Suprapubic skin (tissue), 4 donors: ENCODE measurements at regions not wholly inside any gene's neighbourhood (a gene's known extent, or its start where the extent isn't known, plus 50 kb on each side); places are given as distances from the start of the nearest gene placed in this dataset.

Source experiments
- DNase-seq, 2 donors: peaks; one replicate each; pipeline ENCODE4 v3.0.0-alpha.2; 2019; ENCODE audit warnings: low spot score in 2 of 2
- H3K27ac ChIP-seq: fragments of 200-600 bp; sonication (generic); one replicate; pipeline ENCODE4 v1.5.1; 2019
- H3K27me3 ChIP-seq: fragments of 200-600 bp; sonication (generic); one replicate; pipeline ENCODE4 v1.5.1; 2019
- H3K36me3 ChIP-seq: fragments of 200-600 bp; sonication (generic); one replicate; pipeline ENCODE4 v1.5.1; 2019
- H3K4me1 ChIP-seq: fragments of 200-600 bp; sonication (generic); one replicate; pipeline ENCODE4 v1.5.1; 2019
- H3K4me3 ChIP-seq: fragments of 200-600 bp; sonication (generic); one replicate; pipeline ENCODE4 v1.5.1; 2019; ENCODE audit warnings: mild to moderate bottlenecking
- H3K9me3 ChIP-seq: fragments of 200-600 bp; sonication (generic); one replicate; pipeline ENCODE4 v1.5.1; 2019
- EP300 ChIP-seq: sonication (generic); formaldehyde crosslinking; IDR thresholded peaks from one replicate; pipeline ENCODE4 v1.6.1; 2017; ENCODE audit warnings: antibody characterized with exemption
- POLR2A ChIP-seq, 2 donors: fragments of 450-650 bp; IDR thresholded peaks; one replicate each; pipeline ENCODE4 v1.6.1; 2017; ENCODE audit warnings: antibody characterized with exemption in 2 of 2, mild to moderate bottlenecking in 2 of 2, moderate library complexity in 2 of 2
- POLR2AphosphoS5 ChIP-seq, 3 donors: sonication (generic); formaldehyde crosslinking; IDR thresholded peaks; one replicate each; pipeline ENCODE4 v1.6.1; 2017; ENCODE audit warnings: antibody characterized with exemption in 3 of 3
- WGBS: methylation state at CpG from one replicate; pipeline ENCODE4 v1.1.5; 2018; 5-methylcytosine and 5-hydroxymethylcytosine counted together
- TF ChIP-seq, protein P1 (sequence below), 2 donors: fragments of 200-600 bp in 1 of 2; fragments of 450-650 bp in 1 of 2; sonication (generic) in 1 of 2; IDR thresholded peaks; one replicate each; pipeline ENCODE4 v1.5.1; 2016 to 2019; ENCODE audit warnings: antibody characterized with exemption in 2 of 2, mild to moderate bottlenecking in 1 of 2, moderate library complexity in 1 of 2

DNA sequence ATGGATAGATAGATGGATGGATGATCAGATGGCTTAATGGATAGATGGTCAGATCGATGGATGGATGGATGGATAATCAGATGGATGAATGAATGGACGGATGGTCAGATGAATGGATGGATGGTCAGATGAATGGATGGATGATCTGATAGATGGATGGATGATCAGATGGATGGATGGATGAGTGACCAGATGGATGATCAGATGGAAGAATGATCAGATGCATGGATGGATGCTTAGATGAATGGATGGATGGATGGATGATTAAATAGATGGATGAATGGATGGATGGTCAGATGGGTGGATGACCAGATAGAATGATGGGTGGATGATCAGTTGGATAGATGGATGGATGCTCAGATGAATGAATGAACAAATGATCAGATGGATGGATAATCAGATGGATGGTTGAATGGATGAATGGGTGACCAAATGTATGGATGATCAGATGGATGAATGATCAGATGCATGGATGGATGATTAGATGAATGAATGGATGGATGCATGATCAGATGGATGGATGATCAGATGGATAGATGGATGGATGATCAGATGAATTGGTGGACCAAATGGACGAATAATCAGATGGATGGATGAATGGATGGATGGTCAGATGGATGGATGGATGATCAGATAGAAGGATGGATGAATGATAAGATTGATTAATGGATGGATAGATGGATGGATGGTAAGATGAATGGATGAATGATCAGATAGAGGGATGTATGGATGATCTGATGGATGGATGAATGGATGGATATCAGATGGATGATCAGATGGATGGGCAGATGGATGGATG, 205.1 kb downstream of the TEX29 start:
- Histone ChIP-seq H3K27me3 (peaks cover 19% of the 10 kb centered on the region), H3K27ac (no peak overlapping the region), H3K9me3 (no peaks in the 10 kb centered on the region), H3K4me3 (no peak overlapping the region), H3K36me3 (no peaks in the 10 kb centered on the region), H3K4me1 (no peaks in the 10 kb centered on the region)
- DNase-seq: no peak
- 68% methylated on average over 3 of the region's 3 CpGs for WGBS
- TF ChIP-seq POLR2AphosphoS5 (IDR thresholded peaks at IDR 0.05) (no peak), POLR2A (IDR thresholded peaks at IDR 0.05) (no peak), EP300 (no peak)
- TF ChIP-seq, protein P1, sequence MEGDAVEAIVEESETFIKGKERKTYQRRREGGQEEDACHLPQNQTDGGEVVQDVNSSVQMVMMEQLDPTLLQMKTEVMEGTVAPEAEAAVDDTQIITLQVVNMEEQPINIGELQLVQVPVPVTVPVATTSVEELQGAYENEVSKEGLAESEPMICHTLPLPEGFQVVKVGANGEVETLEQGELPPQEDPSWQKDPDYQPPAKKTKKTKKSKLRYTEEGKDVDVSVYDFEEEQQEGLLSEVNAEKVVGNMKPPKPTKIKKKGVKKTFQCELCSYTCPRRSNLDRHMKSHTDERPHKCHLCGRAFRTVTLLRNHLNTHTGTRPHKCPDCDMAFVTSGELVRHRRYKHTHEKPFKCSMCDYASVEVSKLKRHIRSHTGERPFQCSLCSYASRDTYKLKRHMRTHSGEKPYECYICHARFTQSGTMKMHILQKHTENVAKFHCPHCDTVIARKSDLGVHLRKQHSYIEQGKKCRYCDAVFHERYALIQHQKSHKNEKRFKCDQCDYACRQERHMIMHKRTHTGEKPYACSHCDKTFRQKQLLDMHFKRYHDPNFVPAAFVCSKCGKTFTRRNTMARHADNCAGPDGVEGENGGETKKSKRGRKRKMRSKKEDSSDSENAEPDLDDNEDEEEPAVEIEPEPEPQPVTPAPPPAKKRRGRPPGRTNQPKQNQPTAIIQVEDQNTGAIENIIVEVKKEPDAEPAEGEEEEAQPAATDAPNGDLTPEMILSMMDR (IDR thresholded peaks at IDR 0.05): no peak

DNA sequence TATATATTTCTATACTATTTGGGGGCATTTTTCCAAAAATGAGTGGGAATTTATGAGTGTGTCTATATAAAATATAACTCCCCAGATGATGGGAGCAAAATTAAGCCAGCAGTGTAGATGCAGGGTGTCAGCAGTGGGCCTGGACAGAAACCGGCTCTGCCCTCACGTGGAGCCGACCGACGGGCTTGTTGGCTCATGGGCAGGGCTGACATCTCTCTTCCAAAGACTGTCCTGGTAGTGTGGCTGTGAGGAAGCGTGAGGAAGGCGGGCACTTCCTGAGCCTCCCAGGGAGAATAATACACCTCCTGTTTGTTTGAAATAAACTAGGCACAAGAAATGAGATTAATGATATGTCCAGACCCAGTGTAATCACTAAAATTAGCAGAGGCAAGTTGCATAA, 206.5 kb downstream of the TEX29 start:
- no peak overlapping the region for H3K4me3 ChIP-seq
- WGBS: 47% methylated on average over 7 of the region's 7 CpGs

DNA sequence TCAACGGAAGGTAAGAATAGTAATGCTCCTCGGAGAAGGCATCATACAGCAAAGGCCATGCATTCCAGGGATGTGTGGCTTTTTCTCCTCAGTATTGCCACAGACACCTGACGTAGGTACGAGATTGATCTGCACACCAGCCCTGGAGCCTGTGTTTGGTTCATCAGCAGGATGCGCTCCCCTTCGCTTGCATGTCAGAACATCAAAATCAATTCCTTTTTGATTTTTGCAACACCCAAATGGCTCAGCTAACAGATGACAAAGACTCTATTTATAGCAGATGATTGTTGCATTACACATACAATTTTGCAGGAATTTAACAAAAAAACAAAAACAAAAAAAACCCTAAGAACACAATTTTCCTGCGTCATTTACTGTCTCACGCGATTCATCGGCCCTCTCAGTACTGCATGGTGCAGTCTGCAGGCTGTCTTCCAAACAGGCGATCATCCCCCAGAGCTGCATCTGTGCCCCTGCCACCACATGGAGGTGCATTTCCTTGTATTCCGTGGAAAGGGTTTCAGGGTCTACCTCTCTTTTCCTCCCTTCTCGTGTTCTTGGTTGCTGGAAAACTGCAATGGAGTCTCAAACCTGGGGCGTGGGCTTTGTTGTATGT, 207.3 kb downstream of the TEX29 start:
- DNase-seq: no peak
- WGBS: 66% methylated on average over 14 of the region's 14 CpGs
- H3K4me1 ChIP-seq: no peaks in the 10 kb centered on the region
- TF ChIP-seq, protein P1 (IDR thresholded peaks at IDR 0.05): no peak
- TF ChIP-seq EP300: no peak
- TF ChIP-seq POLR2A (IDR thresholded peaks at IDR 0.05): no peak
- no peak for TF ChIP-seq POLR2AphosphoS5 (IDR thresholded peaks at IDR 0.05)
- H3K36me3 ChIP-seq: no peaks in the 10 kb centered on the region
- H3K27ac ChIP-seq: no peak overlapping the region
- H3K4me3 ChIP-seq: no peak overlapping the region
- H3K9me3 ChIP-seq: no peaks in the 10 kb centered on the region
- H3K27me3 ChIP-seq: peaks cover 27% of the 10 kb centered on the region

More for the DNA sequence above, 206.5 kb downstream of the TEX29 start:
- Histone ChIP-seq H3K4me1 (no peaks in the 10 kb centered on the region), H3K27ac (no peak overlapping the region), H3K36me3 (no peaks in the 10 kb centered on the region), H3K9me3 (no peaks in the 10 kb centered on the region), H3K27me3 (peaks cover 23% of the 10 kb centered on the region)
- no peak for DNase-seq
- TF ChIP-seq, protein P1 (IDR thresholded peaks at IDR 0.05): no peak
- TF ChIP-seq POLR2A (IDR thresholded peaks at IDR 0.05): no peak
- no peak for TF ChIP-seq EP300
- TF ChIP-seq POLR2AphosphoS5 (IDR thresholded peaks at IDR 0.05): no peak

DNA sequence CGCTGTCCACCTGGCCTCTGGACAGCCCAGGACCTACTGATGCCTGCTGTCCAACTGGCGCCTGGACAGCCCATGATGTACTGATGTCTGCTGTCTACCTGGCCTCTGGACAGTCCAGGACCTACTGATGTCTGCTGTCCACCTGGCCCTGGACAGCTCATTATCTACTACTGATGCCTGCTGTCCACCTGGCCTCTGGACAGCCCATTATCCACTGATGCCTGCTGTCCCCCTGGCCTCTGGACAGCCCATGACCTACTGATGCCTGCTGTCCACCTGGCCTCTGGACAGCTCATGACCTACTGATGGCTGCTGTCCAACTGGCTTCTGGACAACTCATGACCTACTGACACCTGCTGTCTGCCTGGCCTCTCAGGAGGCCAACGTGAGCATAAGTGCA, 208.1 kb downstream of the TEX29 start:
- Histone ChIP-seq H3K27me3 (peaks cover 35% of the 10 kb centered on the region), H3K36me3 (no peaks in the 10 kb centered on the region), H3K4me3 (no peak overlapping the region), H3K4me1 (no peaks in the 10 kb centered on the region), H3K9me3 (no peaks in the 10 kb centered on the region), H3K27ac (no peak overlapping the region)
- TF ChIP-seq POLR2A (IDR thresholded peaks at IDR 0.05): no peak
- no peak for TF ChIP-seq EP300
- no peak for TF ChIP-seq POLR2AphosphoS5 (IDR thresholded peaks at IDR 0.05)
- TF ChIP-seq, protein P1 (IDR thresholded peaks at IDR 0.05): no peak
- 92% methylated on average over 3 of the region's 3 CpGs for WGBS
- DNase-seq: no peak

DNA sequence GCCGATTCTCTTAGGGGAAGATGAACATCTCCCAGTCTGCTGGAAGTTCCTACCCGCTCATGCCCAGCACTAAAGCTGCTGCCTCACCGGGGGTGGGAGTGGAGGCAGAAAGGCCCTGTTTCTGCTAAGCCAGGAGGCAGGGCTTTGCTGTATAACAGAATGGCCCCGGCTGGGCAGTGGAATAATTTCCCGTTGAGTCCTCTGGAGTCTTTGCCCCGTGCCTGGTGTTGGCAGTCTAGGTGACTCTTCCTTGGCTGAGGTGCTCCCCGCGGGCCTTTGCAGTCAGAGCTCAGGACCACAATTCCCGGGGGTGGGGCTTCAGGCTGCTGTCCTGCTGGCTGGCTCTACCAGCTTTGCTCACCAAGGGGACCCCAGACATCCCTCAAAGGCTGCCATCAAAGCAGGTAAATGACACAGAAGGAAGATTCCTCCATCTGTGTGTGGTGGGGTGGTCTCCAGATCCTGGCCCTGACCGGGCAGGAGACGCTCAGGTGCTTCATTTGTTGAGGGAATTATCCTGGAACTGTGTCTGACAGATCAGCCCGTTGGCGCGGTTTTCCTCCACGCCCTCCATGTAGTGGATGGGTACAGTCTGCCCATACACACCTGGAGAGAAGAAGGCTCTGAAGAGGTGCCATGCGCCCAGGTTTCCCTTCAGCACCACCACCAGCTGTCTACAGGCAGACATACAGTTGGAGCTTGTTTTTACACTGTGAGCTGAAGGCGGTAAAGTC, 209.9 kb downstream of the TEX29 start:
- H3K36me3 ChIP-seq: no peaks in the 10 kb centered on the region
- H3K4me1 ChIP-seq: peaks cover 4% of the 10 kb centered on the region
- H3K27me3 ChIP-seq: peaks cover 53% of the 10 kb centered on the region
- no peak overlapping the region for H3K4me3 ChIP-seq
- TF ChIP-seq, protein P1 (IDR thresholded peaks at IDR 0.05): no peak
- TF ChIP-seq POLR2A (IDR thresholded peaks at IDR 0.05) (no peak), EP300 (no peak), POLR2AphosphoS5 (IDR thresholded peaks at IDR 0.05) (no peak)
- no peak for DNase-seq
- H3K27ac ChIP-seq: no peak overlapping the region
- H3K9me3 ChIP-seq: no peaks in the 10 kb centered on the region
- WGBS: 76% methylated on average over 9 of the region's 17 CpGs
